SW480 (cell line): ENCODE measurements at regions not wholly inside any gene's neighbourhood (a gene's known extent, or its start where the extent isn't known, plus 50 kb on each side); places are given as distances from the start of the nearest gene placed in this dataset.

Experiments
- DNase-seq: peaks from one replicate; pipeline ENCODE4 v3.0.0-alpha.2; 2016; ENCODE audit warnings: low spot score

DNA sequence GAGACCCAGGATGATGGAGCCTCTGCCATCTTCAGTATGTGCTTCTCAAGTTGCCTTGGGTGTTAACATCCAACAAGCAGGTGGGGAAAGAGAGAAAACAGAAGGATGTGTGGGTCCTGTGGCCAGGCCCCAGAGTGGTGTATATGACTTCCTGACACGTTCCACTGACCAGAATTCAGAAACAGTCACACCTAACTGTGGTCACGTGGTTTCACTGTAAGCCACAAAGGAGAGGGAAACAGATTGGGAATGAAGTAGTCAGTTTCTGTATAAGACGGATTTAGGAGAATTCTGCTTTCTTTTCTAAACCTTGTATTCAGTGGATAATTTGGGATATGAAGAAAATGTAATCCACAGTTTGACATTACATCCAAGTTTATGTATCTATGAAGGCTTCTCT, 454.1 kb upstream of the IL12A start:
- DNase-seq: no peak

DNA sequence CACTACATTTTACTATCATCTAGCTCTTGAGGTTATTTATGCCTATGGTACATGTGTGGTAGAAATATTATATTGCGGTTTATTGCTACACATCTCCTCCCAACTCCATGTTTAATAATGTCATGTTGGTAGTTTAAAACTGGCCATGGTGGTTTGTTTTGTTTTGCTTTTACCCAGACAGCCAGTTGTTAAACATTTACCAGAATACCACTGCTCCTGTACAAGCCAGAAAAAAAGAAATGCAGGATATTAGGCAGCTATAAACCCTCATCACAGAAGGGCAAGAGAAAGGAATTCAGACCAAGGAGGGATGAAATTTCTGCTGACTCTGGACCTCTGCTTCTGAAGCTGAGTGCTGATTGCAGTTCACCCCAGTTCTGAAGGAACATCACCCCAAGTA, 451.8 kb upstream of the IL12A start:
- DNase-seq: no peak

DNA sequence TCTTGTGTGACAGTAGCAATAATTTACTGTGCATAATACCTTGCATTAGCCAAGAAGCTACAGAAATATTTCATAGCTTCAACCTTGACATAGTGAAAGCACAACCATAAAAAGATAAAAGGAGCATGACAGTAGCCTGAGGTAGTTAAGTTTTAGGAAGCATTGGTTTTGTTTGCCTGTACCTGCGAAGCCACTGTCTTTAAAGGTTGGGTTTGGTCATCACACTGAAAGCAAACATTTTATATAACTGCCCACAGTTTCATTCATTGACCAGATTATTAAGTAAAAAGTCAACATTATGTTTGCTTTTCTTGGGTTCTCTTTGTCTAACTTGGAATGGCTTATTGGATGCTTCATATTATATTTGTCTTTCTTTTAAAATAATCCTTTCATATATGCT, 450.1 kb upstream of the IL12A start:
- DNase-seq: no peak

DNA sequence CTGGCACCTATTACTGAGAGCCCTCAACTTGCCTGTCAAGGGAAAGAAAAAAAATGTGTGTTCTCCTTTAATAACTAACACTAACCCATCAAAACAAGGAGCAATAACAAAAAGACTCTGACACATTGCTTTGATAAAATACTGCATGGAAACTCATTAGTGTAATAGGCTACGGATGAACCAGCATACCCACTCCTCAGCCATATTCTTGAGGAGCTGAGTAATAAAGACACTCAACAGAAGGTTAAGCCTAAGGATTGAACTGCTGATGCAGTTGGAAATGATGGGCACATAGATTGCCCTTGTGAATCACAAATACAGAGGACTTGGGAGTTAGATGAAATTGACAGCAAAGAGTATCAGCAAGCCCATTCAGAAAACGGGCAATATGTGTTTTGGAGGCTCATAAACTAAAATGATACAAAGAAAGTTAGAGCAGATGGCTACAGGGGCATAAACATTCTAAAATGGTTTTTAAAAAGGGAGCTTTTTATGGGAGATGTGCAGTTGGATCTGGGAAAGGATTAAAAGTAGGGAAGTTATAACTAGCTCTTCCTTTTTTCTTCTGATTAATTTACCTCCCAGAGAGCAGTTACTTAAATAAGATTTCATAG, 447.6 kb upstream of the IL12A start:
- DNase-seq: no peak

DNA sequence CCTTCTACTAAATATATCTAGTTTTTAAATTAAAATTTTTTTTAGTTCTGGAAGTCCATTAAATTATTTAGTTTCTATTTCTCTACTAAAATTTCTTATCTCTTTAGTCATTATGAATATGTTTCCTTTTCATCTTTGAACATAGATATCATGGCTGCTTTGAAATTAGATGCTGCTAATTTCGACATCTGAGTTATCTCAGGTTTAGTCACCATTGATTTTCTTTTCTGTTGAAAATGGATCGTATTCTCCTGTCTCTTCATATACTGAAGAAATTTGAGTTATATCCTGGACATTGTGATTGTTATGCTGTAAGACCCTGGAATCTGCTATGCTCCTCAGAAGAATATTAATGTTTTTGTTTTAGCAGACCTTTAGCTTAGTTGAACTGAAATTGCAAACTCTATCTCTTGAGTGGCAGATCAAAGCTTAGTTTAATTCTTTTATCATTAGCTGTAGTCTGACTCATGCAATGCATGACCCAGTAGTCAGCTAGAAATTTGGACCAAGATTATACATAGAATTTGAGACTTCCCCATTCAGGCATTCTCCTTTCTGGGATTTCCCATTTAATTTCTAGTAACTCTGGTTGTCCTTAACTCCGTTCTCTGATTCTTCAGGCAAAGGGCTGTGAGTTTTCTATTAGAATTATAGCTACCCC, 439.8 kb upstream of the IL12A start:
- DNase-seq: peak; percentile 11

DNA sequence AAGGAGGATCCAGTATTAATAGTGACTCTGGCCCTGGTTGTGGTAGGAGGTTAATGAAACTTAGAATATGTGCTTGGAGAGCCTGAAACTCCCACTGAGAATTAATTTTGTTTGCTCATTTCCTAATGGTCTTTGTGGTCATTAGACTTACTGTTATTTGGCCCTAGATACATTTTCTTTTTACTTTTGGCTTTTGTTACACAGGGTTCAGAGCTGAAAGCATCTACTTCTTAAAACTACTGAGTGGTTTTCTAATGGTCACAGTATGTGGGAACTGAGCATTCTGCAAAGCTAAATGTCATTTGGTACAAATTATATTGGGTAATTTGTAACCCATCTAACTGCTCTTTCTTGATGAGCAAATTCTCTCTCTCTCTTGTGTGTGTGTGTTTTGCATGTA, 433.4 kb upstream of the IL12A start:
- DNase-seq: no peak

DNA sequence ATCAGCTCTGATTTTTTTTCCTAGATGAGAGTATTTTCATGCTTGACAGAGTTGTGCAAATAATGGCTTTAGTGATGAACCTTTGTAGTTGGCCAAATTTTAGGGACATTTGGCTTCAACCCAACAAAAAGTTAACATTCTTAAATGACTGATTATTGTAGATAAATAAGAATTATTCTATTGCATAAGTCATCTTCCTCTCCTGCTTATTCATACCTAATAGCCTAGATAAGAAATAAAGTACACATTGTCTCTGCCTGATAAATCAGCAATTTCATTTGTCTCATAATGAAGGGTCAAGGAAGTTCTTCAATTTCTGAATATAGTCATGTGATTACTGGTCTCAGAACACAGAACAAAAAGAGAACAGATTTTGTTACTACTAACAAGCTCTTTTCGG, 428.9 kb upstream of the IL12A start:
- DNase-seq: no peak

DNA sequence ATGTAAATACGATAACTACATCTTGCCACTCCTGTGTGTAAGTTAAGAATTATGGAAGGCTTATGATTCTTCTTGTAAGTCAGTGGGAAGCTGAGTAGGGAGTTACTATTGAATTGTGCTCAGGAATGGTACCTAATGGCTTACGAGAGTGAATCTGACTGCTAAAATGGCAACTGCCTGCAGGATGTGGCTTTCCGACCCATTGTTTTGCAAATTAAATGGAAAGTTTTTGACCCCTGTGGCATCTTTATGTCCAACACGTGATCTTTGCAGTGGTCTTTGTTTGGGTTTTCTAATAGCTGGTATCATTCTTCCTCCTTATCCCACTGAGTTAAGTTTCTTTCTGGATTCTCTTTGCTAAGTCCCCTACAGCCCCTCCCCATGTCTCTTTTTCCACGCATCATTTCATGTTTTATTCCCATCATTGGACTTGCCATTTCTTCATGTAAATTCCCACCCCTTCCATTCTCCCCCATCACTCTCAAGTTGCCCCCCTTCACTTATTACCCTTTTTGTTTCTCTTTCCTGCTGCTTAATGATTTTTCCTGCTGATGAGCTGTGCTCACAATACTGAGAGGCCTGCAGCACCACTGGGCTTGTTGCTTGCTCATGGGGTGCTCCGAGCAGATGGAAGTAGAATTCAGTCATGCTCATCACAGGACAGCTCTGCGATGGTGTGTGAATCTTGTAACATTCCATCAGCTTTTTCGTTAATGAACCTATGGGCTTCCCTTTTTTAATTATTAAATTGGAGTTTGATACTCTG, 428.2 kb upstream of the IL12A start:
- DNase-seq: no peak

DNA sequence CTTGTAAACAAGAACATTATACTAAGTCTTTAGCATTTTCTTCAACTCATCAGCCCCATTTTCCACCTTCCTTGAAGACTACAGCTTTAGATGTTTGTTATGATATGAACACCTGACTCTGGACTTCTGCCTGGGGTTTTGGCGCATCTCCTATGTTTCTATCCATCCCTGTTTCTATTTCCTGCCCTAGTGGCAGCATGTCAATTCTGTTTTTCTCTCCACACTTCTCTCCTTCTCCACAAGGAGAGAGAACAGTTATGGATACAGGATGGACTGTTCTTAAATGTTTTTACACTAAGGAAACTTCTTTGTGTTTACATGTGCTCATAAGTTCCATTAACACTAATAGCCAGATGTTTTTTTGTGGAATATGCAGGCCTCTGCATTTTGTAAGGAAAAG, 423.3 kb upstream of the IL12A start:
- DNase-seq: no peak

DNA sequence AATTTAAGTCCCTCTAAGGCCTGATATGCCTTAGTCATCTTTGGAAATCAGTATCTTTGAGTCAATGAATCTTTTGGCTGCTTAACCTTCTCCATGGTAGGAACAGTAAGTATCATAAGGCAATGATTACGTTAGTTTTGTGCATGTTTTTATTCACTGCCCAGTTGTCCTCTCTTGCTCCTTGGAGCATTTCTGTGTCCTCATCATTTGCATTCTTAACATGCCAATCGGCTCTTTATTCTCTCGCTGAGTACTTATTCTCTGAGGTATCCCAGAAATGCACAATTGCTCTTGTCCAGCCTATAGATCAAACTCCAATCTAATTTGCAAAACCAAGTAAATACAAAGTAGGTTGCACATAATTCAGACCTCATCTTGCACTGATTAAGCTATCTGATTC, 405.0 kb upstream of the IL12A start:
- no peak for DNase-seq

DNA sequence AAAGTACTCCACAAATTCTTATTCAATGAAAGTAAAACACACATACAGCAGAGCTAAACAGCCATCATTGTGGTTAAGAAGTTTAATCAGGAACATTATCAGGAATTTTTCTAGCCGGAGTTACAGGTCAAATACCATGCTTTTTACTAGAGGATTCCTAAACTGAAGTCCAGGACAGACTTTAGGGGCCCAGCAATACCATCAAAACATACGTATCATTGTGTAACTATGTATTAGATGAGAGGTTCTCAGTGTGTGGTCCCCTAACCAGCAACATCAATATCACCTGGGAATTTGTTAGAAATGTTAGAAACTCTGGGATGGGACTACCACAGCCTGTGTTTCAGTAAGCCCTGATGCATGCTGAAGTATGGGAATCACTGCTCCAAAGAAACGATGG, 404.2 kb upstream of the IL12A start:
- DNase-seq: no peak

DNA sequence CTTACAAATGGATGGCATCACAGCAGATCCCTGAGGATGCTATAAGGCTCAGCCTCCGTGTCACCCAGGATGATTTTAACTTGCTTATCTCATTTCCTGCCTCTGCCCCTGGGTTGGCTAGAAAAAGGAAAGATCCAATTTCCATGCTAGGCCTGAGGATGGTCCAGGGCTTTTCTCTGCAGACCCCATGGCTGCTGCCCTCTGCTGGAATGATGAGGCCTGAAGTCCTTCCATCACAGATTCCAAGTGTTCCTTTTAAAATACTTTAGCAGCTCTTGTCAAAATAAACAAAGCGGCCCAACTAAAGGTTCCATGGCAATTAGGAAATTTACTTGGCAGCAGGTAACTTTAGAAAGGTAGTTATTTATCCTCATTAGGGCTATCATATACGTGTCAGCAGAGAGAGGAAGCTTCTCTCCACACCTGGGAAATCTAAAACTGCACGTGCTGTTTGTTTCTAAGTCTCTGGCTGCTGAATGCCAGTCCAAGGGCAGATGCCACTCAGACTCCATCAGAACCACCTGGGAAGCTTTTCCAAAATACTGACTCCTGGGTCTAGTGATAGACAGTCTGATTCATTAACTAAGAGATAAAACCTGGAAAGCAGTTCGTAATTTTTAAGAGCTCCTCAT, 401.9 kb upstream of the IL12A start:
- DNase-seq: peak; percentile 23

DNA sequence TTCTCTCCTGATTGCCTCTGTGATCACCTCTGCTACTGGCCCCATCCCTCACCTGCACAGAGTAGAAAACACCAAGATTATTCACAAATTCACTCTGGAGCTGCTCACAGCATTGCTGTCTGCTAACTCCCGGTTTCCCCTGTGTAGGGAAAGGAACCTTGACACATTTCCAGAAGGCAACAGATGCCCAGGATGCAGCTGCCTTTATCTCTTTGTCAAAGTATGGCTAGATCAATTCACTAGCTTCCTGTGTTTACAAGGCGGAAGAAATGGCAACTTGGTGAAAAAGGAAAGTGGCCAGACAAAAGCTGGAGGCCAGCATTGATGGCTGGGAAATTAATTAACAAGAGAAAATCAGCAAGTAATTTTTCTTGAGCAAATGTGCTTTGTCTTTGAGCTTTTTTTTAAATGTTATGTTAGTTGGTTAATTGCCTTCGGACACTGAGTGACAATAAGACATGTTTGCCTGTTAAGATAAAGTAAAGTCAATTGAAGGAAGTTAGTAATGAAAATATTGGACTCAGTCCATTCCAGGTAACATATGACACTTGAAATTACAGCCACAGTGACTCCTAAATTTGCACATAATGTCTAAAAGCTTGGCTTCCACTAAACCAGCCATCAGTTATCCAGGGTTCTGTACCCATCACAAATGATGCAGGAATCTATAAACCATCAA, 394.6 kb upstream of the IL12A start:
- no peak for DNase-seq

DNA sequence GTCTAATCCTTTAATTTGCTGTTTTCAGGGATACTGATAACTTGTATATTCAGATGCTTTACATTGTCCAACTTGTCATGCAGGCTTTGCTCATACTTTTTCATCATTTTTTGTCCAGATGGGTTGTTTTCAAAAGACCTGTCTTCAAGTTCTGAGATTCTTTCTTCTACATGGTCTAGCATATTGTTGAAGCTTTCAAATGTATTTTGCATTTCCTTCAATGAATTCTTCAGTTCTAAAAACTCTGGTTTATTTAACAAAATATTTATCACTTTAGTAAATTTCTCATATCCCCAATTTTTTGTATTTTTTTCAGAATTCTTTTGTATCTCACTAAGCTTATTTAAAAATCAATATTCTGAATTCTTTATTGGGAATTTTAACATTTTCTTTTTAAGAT, 388.3 kb upstream of the IL12A start:
- no peak for DNase-seq

DNA sequence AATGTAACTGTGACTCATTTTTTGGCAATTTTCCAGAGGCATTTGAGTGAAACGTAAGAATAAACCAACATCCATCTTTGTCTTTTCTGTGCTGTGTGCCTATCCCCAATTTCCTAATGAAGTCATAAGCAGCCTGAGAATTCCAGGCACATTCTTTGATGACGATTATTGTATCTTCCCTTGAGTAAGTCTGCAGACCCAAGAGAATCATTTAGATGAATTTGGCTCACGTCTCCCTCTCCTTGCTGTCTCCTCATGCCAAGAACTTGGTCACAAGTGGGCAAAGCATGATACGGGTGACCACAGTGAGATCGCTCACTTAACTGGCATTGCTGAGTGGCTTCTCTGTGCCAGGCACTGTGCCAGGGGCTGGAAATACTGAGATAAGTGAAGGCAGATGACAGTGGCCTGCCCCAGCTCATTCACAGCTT, 384.5 kb upstream of the IL12A start:
- DNase-seq: no peak

DNA sequence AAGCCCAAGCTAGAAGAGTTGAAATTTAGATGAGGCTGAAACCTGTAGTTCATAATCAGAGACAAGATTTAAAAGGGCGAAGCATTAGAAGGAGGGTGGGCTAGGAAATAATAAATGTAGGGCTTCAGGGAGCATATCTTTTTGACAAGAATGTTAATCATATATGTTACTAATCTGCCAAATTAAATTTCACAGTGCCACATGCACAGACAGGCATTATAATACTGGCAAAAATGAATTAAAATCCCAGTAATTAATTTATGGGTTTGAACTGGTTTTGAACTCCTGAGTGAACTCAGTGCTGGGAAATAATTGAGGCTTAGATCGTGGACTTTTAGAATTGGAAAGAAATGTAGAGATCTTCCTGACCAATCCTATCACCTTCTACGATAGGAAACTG, 383.5 kb upstream of the IL12A start:
- DNase-seq: no peak

DNA sequence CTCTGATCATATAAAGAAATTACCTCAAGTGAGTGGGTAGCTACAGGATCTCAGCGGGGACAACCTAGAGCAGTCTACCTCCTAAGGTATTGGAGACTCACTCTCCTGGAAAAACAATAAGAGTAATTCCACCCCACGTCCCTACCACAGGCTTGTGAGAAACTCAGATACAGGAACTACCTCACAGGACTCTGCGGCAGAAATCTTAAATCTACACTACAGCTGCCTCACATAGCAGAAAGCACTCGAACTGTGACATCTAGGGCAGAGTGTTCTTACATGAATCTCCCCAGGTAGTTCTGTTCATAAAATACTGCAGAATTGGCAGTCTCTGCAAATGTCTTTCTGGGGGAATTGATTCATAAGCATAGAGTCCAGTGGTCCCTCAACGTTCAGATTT, 382.9 kb upstream of the IL12A start:
- DNase-seq: no peak

DNA sequence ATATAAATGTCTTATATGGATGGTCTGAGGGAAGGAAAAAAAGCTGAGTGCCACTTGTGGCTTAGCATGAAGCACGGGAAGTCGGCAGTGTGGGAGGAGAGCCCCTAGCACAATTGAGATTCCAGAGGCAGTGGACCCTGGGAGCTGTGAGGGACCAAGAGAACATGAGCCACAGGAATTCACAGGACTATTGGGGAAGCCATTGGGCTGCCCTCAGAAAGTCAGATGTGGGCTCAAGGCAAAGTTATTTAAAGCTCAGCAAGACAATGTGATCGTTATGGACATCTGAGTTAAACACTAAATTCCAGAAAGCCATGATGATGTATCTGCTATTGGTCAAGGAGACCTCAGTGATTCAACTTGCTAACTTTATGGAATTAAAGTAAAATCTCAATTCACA, 380.8 kb upstream of the IL12A start:
- DNase-seq: no peak

DNA sequence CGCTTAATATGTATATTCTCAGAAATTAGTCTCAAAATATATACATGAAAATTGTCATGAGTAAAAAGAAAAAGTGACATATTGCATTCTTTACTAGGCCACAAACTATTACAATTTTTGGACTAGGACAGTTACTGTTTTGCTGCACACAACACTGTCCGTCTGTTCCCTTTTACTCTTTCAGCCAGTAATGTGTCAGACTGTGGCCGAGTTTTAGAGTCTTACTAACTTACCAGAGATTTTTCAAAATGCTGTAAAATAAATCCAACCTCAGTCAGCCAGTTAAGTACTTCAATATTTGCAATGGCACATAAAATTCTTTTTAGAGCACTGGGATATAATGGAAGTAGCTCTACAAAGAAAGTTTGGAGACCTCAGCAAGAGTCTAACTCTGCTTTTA, 380.3 kb upstream of the IL12A start:
- no peak for DNase-seq

DNA sequence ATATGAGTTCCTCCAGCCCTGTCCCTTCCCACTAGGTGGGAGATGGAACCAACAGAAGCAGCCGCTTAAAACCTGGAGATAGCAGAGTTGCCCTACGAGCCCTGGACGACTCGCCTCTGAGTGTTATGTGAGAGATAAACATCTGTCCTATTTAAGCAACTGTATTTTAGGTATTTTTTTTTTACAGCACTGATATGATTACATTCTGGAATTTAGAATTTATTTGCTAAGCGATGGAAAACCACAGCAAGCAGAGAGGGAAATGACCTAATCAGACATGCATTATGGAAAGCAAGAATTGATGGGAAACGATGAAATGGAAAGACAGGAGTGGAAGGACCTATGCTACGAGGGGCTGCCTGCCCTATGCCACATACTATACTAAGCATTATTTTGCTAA, 379.0 kb upstream of the IL12A start:
- no peak for DNase-seq

DNA sequence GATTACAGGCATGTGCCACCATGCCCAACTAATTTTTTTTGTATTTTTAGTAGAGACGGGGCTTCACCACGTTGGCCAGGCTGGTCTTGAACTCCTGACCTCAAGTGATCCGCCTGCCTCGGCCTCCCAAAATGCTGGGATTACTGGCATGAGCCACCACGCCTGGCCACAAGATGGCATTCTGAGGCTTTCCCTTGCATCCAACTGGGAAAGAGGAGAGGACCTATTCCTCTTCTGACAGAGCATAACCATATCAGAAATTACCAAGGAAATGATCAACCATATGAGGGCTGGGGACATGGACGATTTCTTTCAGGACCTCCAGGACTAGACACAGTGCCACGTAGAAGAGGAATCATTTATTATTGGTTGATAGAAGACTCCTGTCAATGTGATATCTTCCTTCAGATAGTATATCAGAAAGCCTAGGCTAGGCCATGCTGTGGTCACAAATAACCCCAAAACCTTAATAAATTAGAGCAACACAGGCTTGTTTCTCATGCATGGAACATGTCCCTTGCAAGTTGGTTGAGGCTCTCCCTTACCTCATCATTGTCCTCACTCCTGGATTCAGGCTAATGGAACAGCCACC, 372.3 kb upstream of the IL12A start:
- DNase-seq: peak; percentile 45

DNA sequence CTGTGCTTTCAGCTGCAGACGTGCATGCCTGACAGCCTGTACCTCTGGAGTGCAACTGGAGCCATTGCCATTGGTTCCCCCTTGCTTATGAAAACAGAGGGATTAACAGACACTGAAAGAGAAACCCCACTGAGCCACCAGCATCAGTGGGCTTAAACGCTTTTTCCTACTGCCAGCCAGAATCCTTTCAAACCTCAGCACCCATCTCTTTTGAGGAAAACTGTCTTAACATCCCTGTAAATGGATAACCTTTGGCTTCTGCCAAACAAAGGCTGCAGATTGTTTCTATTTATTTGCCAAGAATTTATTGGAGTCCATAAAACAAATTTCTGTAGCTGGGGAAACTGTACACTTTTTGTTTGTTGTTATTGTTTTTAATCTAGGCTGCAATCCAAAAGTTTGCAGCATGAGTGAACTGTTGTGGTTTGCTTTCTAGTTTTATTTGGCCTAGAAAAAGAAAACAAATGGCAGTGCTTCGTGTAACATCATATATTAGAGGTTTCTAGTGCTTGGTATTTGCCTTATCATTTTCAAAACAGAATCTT, 369.2 kb upstream of the IL12A start:
- DNase-seq: peak; percentile 25
